Stimulated activated CD4-positive, alpha-beta T cell treated with anti-CD3 and anti-CD28 coated beads, Interleukin-15, amount 100 ng/mL, for 24 hours (primary cell): ENCODE measurements at regions not wholly inside any gene's neighbourhood (a gene's known extent, or its start where the extent isn't known, plus 50 kb on each side); places are given as distances from the start of the nearest gene placed in this dataset.

ENCODE experiments used
- DNase-seq: peaks from one replicate; pipeline ENCODE4 v3.0.0-alpha.2; 2020

DNA sequence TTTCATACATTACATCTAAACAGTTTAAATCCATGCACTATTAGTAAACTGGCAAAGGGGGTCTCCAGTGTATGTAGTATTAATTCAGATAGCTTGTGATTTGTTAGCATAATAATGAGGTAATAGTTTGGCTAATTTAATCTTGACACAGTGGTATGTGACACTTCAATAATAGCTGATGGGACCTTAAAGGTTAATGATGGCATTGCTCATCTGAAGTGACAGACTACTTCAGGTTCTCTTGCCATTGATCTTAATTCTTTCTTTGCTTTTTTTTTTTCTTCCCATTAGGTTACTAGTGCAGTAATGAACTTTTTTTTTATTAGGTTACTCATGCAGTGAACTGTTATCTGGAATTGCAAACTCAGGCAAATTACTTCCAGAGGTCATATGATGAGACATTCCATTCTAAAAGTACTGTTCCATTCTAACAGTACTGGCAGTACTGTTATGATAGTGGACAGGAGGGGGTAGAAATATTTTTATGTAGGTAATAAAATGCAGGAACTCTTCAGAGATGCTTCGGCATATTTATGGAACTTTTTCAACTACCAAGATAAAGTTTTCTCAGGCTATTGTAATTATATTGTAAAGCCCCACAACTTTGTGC lies 911.3 kb upstream of the LCORL start:
- DNase-seq = no peak

DNA sequence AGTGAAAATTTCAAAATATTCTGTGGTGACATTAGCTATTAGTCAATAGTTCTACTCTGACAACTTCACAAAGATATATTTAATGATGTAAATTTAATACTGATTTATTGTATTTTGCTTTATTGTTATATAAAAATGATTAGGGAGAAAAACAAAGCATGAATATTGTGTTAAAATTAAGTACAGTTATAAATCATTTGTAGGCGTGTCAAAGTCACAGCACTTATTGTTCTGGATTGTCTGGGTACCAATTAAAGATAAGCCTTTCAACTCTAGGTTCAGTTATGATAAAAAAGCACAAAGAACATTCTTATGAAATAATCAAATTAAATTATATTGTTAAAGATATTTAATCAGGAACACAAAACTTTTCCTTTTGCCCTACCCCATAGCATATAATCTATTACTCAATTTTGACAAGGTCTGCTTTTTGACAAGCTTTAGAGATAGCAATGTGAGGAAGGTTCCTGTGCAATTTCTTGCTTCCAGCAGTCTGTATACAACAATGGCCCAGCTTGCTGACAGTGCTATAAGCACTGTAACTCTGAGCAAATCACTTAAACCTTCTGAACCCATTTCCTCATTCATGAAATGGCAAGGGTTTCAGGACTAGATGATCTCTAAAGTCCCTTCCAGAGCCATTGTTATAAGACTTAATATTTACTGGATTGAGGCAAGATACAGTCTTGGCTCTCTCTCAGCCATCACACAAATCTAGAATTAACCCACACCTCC lies 910.3 kb upstream of the LCORL start:
- DNase-seq = no peak

DNA sequence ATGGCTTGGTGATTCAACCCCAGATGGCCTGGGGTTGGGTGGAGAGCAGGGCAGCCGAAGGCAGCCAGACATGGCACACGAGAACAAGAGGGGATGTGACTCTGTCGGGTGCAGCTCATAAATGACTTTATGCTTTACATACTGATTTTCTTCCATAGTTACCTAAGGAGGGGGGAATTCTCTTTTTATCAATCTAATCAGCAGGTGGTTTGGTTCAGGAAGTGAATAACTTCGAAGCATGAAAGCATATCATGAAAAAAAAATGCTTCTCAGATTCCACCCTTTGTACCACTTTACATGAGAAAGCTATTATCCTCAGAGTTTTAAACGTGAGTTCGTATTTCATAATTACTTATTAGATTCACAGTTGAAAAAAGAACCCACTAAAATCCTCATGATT lies 908.9 kb upstream of the LCORL start:
- no peak for DNase-seq

DNA sequence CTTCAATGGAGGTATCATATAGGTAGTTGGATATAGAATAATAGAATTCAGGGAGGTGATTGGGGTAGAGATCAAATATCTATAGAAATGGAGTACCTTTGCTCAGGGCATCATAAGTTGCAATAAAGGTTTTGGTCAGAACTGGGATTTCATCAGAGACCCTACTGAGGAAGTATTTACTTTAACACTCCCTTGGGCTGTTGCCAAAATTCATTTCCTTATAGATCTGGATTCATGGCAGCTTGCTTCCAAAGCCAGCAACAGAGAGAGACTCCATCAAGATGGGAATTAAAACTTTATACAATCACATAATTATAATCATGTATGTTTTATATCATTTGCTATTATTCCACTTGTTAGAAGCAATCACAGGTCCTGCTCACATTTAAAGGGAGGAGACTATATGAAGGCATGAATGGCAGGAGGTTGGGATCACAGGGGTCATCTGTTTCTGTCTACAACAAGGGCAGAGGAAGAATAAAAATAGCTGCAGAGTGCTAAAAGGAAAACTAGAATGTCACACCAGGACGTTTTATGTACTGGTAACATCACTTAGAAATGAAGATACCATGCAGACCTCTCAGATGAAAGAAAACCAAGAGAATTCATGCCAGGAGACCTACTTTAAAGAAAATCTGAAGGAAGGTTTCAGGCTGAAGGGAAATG lies 902.1 kb upstream of the LCORL start:
- no peak for DNase-seq

DNA sequence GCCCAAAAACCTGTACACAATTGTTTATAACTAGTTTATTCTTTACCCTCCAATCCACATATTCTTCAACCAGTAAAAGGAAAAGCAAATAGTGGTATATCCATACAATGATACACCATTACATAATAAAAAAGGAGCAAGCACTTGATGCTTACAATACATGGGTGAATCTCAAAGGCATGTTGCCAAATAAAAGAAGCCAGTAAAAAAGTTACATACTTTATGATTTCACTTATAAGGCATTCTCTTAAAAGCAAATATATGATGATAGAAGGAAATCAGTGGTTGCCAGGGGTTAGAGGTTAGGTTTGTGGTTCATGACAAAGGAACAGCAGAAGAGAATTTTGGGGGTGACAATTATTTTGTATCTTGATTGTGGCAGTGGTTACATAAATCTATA lies 896.1 kb upstream of the LCORL start:
- no peak for DNase-seq

DNA sequence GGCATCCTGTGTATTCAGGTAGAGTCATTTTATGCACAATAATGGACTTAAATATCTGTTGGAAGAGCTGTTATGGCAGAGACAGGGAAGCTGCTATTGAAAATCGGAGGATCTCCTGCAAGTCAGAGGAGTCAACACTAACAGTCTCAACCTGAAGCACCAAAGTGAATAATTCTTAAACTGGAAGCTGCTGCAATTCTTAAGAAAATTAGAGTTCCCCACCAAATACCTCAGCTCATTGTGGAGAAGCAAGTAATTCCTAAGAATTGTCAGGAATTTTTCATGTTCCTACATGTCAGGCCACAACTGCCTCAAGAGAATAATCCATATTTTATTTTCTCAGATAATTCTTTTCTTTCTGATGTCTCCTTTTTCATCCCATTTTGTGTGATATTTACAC lies 892.6 kb upstream of the LCORL start:
- DNase-seq = no peak

DNA sequence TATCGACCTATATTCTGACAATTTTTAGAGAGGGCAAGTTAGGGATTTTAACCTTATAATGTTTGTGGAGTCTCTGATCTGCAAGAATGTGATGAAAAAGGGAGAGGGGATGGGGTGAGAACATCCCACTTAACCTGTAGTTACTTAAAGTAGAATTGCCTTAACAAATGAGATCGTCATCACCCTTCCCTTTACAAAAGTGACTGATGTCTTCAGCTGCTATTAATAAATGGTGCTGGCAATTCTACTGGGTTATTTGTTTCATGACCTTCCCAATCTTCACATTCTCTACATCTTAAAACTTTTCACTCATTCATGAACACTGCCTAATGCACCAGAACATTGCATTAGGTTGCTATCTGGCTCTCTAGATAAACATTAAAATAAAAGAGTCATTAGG lies 873.4 kb upstream of the LCORL start:
- no peak for DNase-seq

DNA sequence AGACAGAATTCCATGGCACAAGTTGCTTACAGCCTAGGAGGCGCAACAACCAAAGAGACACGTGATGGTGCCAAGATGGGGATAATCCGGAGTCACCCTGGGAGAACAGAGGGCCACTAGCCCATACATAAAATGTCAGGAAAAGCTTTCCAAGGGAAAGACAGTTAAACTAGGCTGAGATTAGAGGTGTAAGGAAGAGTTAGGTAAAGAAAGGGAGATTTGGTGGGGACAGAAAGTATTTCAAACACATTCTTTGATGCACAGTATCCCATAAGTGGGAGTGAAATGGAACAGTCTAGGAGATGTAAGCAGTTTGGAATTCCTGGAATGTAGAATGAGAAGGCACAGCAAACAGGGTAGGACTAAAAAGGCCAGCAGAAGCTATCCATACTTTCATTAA lies 860.9 kb upstream of the LCORL start:
- DNase-seq = no peak

DNA sequence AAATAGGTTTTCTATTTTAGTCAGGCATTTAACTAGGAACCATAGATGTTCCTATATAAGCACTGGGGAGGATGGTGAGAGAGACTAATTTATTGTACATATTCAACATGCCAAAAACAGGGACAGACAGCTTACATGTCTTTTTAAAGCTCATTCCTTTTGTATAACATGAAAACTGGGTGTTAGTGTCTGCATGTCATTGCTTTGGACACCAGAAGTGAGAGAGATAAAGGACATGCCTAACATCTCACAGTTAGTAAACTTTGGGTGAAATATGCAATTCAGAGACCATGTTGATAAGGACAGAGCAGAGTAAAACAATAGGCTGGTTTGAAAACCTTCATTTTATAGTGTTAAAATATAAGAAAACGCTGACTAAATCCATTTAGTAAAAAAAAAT lies 860.0 kb upstream of the LCORL start:
- no peak for DNase-seq

DNA sequence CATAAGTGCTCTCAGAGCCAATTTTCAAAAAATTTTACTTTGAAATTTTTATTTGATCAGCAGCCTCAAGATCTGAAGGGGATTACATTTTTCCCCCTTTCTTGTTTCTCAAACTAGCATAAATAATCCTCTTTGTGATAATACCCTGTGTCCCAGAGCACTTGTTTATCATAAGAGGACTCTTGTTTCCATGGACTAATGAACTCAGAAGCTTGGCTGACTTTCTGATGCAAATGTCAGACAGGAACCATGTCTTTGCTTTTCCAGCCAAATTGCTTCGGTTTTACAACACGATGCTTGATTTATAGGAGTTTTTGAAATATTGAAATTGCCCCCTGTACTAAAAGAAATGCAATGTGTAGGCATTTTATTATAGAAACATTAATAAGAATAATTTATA lies 859.3 kb upstream of the LCORL start:
- no peak for DNase-seq

DNA sequence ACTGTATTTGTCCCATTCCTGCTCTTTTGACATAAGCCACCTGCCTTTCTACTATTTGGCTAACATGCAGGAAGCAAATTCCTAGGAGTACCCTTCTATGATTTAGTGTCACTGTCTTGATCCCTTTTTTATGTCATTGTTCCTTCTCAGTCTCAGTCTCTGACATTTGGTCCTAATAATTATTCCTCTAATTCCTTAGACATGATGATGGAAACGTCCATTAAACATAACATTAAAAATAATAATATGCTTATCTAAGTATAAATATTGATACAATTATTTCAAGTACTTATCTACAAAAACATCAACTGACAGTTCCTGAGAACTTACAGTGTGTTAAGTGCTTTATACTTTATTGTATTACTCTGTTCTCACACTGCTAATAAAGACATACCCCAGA lies 857.0 kb upstream of the LCORL start:
- DNase-seq = no peak

DNA sequence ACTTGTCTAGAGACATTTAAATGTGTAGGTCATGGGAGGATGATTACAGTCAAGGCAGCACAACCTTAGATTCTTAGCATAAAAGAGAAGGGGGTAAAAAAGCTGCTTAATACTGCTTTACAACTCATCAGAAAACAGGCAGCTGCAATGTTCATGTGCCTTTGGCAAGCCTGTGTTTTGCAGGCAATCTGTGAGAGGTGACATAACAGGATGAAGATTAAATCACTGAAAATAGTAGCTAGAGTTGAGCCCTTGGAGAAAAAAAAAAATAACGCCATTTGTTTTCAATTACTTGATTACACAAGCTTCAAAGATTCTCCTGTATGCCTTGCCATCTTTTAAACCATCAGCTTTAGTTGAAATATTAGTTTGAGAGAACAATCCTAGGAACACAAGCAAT lies 847.6 kb upstream of the LCORL start:
- no peak for DNase-seq

DNA sequence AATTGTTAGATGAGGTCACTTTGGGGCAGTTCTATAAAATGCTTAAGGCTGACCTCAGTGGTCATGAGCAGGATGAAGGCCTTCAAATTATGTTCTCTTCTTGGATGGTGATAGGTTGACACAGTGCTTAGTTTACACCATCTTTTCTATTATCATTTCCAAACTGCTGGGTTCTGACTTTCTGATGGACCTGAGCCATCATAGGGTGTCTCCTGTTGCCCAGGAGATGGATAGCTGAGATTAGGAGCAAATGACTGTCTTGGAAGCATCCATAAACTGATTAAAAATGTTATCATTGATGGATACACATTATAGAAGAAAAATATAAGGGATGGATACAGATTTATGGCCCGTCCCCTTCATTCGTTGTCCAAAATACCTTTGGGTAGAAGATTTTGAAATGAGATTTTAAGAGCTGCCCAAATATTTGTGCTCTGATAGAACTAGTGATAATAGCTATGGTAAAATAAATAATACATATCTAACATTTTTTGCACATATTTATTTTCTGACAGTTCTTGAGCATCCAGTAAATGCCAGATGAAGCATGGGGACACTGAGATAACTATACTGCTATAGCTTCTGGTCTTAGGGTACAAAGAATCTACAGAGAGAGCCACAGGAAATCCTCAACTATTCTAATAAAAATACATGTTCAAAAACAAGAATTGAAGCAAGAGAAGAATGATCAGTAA lies 839.4 kb upstream of the LCORL start:
- no peak for DNase-seq

DNA sequence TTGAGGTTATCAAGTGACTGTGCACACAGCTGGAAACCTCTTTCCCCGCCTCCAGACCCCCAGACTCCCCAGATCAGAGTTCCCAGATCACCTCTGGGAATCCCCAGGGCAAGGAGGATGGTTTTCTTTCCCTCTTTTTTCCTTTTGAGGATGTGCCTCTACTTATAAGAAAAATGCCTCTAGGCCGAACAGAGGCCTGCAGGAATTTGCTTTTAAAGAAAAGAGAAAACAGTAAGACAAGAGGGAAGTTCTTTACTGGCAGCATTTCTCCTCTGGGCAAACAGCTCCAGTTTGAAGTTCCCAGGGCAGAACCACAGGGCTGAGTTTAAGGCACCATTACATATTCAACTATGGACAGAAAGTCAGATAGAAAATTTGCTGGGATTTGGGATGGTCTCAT lies 837.9 kb upstream of the LCORL start:
- no peak for DNase-seq

DNA sequence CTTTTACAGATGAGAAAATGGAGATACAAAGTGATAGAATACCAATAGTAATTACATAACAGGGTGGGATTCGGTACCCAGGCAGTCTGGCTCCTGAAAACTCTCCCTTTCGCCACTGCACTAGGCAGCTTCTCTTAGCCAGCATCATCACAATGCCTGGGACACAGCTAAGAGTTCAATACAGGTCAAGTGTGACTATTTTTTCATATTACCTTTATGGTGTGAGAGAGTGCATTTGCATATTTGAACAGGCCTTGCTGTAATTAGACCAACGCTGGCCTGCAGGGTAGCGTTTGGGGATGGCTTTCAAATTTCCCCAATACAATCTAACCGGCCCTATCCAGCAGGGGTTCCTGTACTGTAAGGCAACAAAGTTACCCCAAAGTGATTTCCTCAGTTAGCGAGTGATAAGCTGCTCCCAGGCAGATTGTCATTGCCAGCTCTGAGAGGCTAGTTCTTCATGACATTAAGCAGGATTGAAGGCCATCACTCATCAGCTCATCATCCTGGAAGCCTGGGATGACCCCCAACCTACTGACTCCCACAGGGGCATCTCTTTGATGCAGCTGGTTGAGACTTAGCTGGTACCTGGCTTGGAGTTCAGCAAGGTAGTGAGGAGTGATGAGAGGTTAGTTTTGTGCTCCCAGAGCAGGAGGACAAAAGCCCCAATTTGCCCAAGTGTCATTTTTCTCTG lies 836.8 kb upstream of the LCORL start:
- DNase-seq = no peak

DNA sequence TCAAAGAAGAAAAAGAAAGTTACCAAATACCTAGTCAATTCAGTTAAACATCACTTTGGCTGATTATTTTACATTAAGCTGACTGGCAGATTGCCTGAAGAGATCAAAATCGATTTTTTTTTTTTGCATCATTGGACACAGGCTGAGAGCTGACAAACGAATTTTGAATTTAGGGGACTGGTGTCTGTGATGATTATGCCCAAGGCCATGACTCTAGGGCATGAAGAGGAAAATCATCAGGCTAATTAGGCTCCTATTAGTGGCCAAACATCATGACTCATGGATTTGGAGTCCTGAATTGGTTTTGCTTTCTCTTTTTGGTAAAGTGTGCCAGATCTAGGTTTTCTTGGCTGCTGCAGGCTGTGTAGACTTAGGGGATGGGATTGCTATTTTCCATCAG lies 829.3 kb upstream of the LCORL start:
- no peak for DNase-seq

DNA sequence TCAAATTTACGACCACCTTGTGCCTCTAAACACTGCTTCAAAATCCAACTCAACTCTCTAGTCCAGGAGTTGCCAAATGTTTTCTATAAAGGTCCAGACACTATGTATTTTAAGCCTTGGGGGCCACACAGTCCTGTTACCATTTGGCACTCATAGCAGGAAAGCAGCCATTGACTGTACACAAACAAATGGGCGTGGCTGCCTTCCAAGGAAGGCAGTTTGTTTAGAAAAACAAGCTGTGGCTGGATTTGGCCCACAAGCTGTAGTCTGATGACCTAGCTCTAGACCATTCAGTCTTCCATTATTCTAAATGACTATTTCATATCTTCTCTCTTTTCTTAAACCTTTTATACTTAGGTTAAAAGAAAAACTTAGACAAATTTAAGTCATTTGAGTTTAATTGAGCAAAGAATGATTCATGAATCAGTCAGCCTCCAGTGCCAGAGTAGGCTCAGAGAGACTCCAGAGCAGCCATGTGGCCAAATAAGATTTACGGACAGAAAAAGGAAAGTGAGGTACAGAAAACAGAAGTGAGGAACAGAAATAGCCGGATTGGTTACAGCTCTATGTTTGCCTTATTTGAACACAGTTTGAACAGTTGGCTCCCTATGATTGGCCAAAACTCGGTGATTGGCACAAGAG lies 825.8 kb upstream of the LCORL start:
- DNase-seq = no peak

DNA sequence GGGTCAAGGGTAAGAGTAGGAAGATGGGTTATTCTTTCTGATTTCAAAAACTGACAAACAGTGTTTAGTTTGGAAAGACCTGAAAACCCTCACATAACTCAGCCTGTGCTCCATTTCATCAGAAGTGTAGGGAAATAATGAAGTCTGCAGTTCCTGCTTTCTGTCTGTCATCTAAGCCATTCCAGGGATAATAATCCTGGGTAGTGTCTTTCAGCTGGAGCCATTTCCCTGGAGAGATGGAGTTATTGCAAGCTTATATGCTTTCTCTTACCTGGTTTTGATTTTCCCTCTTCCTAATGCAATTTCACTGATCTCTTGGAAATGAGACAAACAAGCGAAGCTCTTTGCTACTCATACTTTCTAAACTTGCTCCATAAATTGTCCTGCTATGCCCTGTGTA lies 824.8 kb upstream of the LCORL start:
- DNase-seq = no peak

DNA sequence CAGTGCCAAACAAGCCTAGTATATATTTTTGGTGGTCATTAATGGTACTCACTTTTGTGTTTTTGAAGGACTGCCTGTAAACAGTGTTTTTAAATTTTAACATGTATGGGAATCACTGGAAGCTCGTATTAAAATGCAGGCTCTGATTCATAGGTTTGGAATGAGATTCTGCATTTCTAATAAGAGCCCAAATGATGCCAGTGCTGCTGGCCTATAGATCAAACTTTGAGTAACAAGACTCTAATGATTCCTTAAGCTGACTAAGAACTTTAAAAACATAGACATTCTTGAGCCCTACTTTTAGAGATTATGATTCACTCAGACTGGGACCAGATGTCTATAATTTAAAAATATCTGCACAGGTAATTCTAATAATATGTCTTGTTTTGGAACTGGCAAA lies 823.2 kb upstream of the LCORL start:
- no peak for DNase-seq

DNA sequence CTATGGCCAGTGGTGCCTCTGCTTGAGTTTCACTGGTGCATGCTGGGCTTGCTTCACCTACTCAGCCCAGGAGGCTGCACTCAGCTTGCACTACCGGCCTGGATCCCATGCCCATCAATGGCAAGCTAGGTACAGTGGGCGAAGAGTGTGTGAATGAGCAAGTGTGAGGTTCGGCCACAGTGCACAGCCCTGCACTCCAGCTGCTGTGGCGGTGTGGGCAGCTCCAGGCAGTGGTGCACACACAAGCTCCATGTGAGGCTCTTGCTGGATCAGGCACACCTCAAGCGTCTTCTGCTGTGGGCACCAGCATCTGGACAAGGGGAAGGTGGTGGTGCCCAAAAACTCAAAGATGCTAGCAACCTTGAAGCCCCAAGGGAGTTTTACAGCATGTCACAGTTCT lies 820.9 kb upstream of the LCORL start:
- DNase-seq = no peak

DNA sequence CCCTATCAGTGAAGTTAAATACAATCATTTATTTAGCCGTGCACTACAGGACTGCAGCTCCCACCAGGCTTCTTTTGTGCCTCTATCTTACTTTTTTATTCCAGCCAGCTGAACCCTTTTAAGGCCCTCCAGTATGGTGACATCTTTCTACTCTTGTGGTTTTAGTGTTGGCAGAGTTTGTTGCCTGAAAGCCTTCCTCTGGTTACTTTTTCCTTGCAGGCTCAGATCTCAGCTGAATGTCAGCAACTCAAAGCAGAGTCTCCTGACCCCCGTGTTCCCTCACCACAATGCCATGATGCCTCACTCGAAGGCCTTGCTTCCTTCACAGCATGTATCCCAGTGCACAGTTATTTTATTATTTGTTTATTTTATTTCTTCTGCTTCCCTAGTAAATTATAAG lies 818.9 kb upstream of the LCORL start:
- no peak for DNase-seq

DNA sequence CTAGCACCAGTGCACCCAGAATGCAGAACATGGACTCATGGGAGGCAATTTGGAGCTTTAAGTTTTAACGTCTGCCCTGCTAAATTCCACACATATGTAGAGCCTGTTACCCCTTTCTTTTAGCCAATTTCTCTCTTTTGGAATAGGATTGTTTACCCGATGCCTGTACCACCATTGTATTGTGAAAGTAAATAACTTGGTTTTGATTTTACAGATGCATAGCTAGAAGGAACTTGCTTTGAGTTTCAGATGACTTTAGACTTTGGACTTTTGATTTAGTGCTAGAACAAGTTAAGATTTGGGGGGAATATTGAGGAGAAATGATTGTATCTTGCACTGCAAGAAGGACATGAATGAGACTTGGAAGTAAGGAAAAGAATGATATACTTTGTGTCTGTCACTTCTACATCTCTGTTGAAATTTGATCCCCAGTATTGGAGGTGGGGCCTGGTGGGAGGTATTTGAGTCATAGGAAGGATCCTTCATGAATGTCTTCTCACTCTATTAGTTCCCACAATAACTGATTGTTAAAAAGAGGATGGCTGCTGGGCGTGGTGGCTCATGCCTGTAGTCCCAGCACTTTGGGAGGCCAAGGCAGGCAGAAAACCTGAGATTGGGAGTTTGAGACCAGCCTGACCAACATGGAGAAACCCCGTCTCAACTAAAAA lies 794.8 kb upstream of the LCORL start:
- DNase-seq = no peak
